GM12878 (cell line): ENCODE measurements at regions not wholly inside any gene's neighbourhood (a gene's known extent, or its start where the extent isn't known, plus 50 kb on each side); places are given as distances from the start of the nearest gene placed in this dataset.

Source experiments
- ATAC-seq: fragments of 200-7000 bp; cut with Tn5 transposase; 3 replicates; pipeline ENCODE4 v1.9.1; 2020; ENCODE audit warnings: mild to moderate bottlenecking, moderate library complexity
- BruUV-seq: library from RNA; stranded (reverse); fragments of 400-500 nt; replicated peaks from 2 replicates; lab custom pipeline; 2021; lab: Mats Ljungman, UMichigan
- CTCF ChIA-PET: fragments of 300-600 bp; sonication (Branson Sonifier 250); formaldehyde crosslinking; extraction: SDS; loops from one replicate; lab custom pipeline; 2021; ENCODE audit warnings: inconsistent platforms; lab: Yijun Ruan, JAX
- POLR2A ChIA-PET: fragments of 350-600 bp; formaldehyde crosslinking; extraction: SDS; loops from one replicate; lab custom pipeline; 2021; ENCODE audit warnings: inconsistent platforms; lab: Charles Lee
- RAD21 ChIA-PET: fragments of 300-600 bp; sonication (Branson Sonifier 250); formaldehyde crosslinking; loops from one replicate; lab custom pipeline; 2023; ENCODE audit warnings: antibody characterized with exemption; ENCODE audit not compliant: unreplicated experiment; lab: Charles Lee
- SMC1A ChIA-PET: fragments of 300-600 bp; sonication (Branson Sonifier 250); formaldehyde crosslinking; loops from one replicate; lab custom pipeline; 2023; ENCODE audit not compliant: unreplicated experiment, uncharacterized antibody; lab: Charles Lee
- DNase-seq: peaks from one replicate; pipeline ENCODE4 v3.0.0-alpha.2; 2011; ENCODE audit warnings: low read depth, low spot score
- FAIRE-seq: peaks from 3 replicates; lab custom pipeline; 2011; peaks lifted over from hg19 to GRCh38; lab: Jason Lieb, UNC
- H2AFZ ChIP-seq: 2 replicates; pipeline ENCODE4 v1.6.0; 2011; ENCODE audit warnings: low read depth, low read length, control low read depth; ENCODE audit not compliant: control insufficient read depth
- H3K27ac ChIP-seq: 2 replicates; pipeline ENCODE4 v1.5.1; 2011; ENCODE audit warnings: control low read depth; ENCODE audit not compliant: control insufficient read depth, insufficient read depth
- H3K27me3 ChIP-seq, 2 experiments: replicated peaks in 1 of 2; 2 replicates each; pipeline versions ENCODE4 v1.6.0 to v1.6.1; 2011; ENCODE audit warnings: low read length in 1 of 2; ENCODE audit not compliant: control insufficient read depth in 2 of 2, insufficient read depth in 2 of 2
- H3K36me3 ChIP-seq, 2 experiments: 2 replicates each; pipeline ENCODE4 v1.5.1; 2011; ENCODE audit warnings: low read length in 1 of 2; ENCODE audit not compliant: control insufficient read depth in 2 of 2, insufficient read depth in 2 of 2
- H3K4me1 ChIP-seq: 2 replicates; pipeline ENCODE4 v1.6.1; 2011; ENCODE audit warnings: mild to moderate bottlenecking, low read length, moderate library complexity, mixed read lengths; ENCODE audit not compliant: control insufficient read depth, insufficient read depth
- H3K4me2 ChIP-seq: 2 replicates; pipeline ENCODE4 v1.6.0; 2011; ENCODE audit warnings: control low read depth; ENCODE audit not compliant: control insufficient read depth, insufficient read depth
- H3K4me3 ChIP-seq: fragments of 200-600 bp; sonication (generic); 2 replicates; pipeline ENCODE4 v1.5.1; 2016
- H3K79me2 ChIP-seq: 2 replicates; pipeline ENCODE4 v1.6.0; 2011; ENCODE audit warnings: low read length; ENCODE audit not compliant: control insufficient read depth, insufficient read depth
- H3K9ac ChIP-seq: 2 replicates; pipeline ENCODE4 v1.8.0; 2011; ENCODE audit warnings: low read length, control low read depth, mixed read lengths; ENCODE audit not compliant: control insufficient read depth, insufficient read depth
- H3K9me3 ChIP-seq: replicated peaks from 3 replicates; pipeline ENCODE4 v1.5.1; 2011; ENCODE audit warnings: mild to moderate bottlenecking, low read length; ENCODE audit not compliant: control insufficient read depth, insufficient read depth
- H4K20me1 ChIP-seq: 2 replicates; pipeline ENCODE4 v1.6.0; 2011; ENCODE audit not compliant: control insufficient read depth, insufficient read depth
- CBX3 ChIP-seq: fragments of 200-600 bp; sonication (generic); IDR thresholded peaks from 2 replicates; pipeline ENCODE4 v1.6.1; 2016; ENCODE audit warnings: low read depth, borderline replicate concordance
- IKZF1 ChIP-seq: fragments of 450-650 bp; conservative IDR thresholded peaks from 2 replicates; pipeline ENCODE4 v1.6.1; 2017; ENCODE audit warnings: antibody characterized with exemption, mild to moderate bottlenecking
- IKZF2 ChIP-seq, 2 experiments: fragments of 450-650 bp; IDR thresholded peaks; 2 replicates each; pipeline ENCODE4 v1.6.1; 2017; ENCODE audit warnings: mild to moderate bottlenecking in 2 of 2, moderate library complexity in 2 of 2
- MYB ChIP-seq: fragments of 150-350 bp; IDR thresholded peaks from 2 replicates; pipeline ENCODE4 v1.6.1; 2014; ENCODE audit warnings: mild to moderate bottlenecking, low read depth, low read length, borderline replicate concordance
- STAT1 ChIP-seq: fragments of 450-650 bp; conservative IDR thresholded peaks from 2 replicates; pipeline ENCODE4 v1.6.1; 2014; ENCODE audit warnings: antibody characterized with exemption, mild to moderate bottlenecking
- ZNF622 ChIP-seq: fragments of 450-650 bp; IDR thresholded peaks from 2 replicates; pipeline ENCODE4 v1.6.1; 2017; ENCODE audit warnings: mild to moderate bottlenecking, inconsistent platforms
- WGBS: methylation state at CpG from one replicate; pipeline ENCODE4 v1.1.6; 2016; ENCODE audit warnings: low lambda C conversion rate; ENCODE audit not compliant: insufficient replicate concordance, insufficient coverage; ENCODE audit errors: missing lambda C conversion rate; 5-methylcytosine and 5-hydroxymethylcytosine counted together
- in situ Hi-C: fragments of 300-500 bp; cut with MboI; formaldehyde crosslinking; loops from 9 replicates; pipeline ENCODE4 v1.14.3; 2018; ENCODE audit warnings: mixed read lengths
- intact Hi-C: fragments of 100-400 bp; cut with micrococcal nuclease; formaldehyde crosslinking; loops from one replicate; pipeline ENCODE4 v1.14.2; 2022; ENCODE audit not compliant: unreplicated experiment
- TF ChIP-seq, protein P1 (sequence below): fragments of 450-650 bp; IDR thresholded peaks from 2 replicates; pipeline ENCODE4 v1.6.1; 2016; ENCODE audit warnings: mild to moderate bottlenecking
- TF ChIP-seq, protein P2 (sequence below): fragments of 450-650 bp; IDR thresholded peaks from 2 replicates; pipeline ENCODE4 v1.6.1; 2018; ENCODE audit warnings: borderline replicate concordance, mild to moderate bottlenecking; ENCODE audit not compliant: partially characterized antibody
- TF ChIP-seq, protein P3 (sequence below): fragments of 450-650 bp; formaldehyde crosslinking; IDR thresholded peaks from 2 replicates; pipeline ENCODE4 v1.4.0; 2022; ENCODE audit warnings: mild to moderate bottlenecking, moderate library complexity
- TF ChIP-seq, protein P4 (sequence below): fragments of 450-650 bp; IDR thresholded peaks from 2 replicates; pipeline ENCODE4 v1.6.1; 2017; ENCODE audit warnings: mild to moderate bottlenecking, low read depth, inconsistent platforms; ENCODE audit not compliant: poor library complexity, severe bottlenecking
- TF ChIP-seq, protein P5 (sequence below): fragments of 450-650 bp; IDR thresholded peaks from 2 replicates; pipeline ENCODE4 v1.6.1; 2017; ENCODE audit warnings: antibody characterized with exemption, mild to moderate bottlenecking, moderate library complexity

DNA sequence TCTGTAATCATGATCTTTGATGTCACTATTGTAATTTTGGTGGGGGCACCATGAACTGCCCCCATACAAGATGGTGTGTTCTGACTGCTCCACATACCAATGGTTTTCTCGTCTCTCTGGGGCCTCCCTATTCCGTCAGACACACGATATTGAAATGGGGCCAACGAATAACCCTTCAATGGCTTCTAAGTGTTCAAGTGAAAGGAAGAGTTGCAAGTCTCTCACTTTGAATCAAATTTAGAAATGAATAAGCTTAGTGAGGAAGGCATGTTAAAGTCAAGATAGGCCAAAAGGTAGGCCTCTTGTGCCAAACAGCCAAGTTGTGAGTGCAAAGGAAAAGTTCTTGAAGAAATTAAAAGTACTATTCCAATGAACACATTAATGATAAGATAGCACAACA, 205.4 kb downstream of the SPRY1 start:
- H2AFZ ChIP-seq: no peak overlapping the region
- no peak overlapping the region for H3K4me2 ChIP-seq
- intact Hi-C loops (no loop called here), in situ Hi-C loops (no loop called here)
- peaks cover 7% of the 10 kb centered on the region; the same call in 1 of the 2 replicates for H3K4me1 ChIP-seq
- H4K20me1 ChIP-seq: no peaks in the 10 kb centered on the region
- no TSS peak for BruUV-seq
- no peak for FAIRE-seq
- no peak overlapping the region for H3K27ac ChIP-seq
- SMC1A ChIA-PET: interaction anchor here (3.1 to 5.6 kb wide), 2 partner anchors 14 to 16 kb away, joined by 15 to 30 read pairs; no protein-coding TSS in a partner anchor
- no peak for ATAC-seq
- no peaks in the 10 kb centered on the region for H3K36me3 ChIP-seq
- no peaks in the 10 kb centered on the region for H3K79me2 ChIP-seq
- 75% methylated on average over 4 of the region's 4 CpGs for WGBS
- H3K9ac ChIP-seq: no peak overlapping the region
- H3K9me3 ChIP-seq: no peaks in the 10 kb centered on the region; the same call in 2 of the 3 replicates
- RAD21 ChIA-PET: interaction anchor here (2.4 kb wide), 1 partner anchor 47 kb away, joined by 15 read pairs; no protein-coding TSS in a partner anchor
- H3K4me3 ChIP-seq: no peak overlapping the region
- H3K27me3 ChIP-seq: no peaks in the 10 kb centered on the region
- CTCF ChIA-PET: interaction anchor here (1.0 kb wide), 1 partner anchor 37 kb away, joined by 3 read pairs; no protein-coding TSS in a partner anchor
- DNase-seq: no peak
- POLR2A ChIA-PET: interaction anchor here (0.6 kb wide), 1 partner anchor 53 kb away, joined by 5 read pairs; no protein-coding TSS in a partner anchor
- TF ChIP-seq, protein P1, sequence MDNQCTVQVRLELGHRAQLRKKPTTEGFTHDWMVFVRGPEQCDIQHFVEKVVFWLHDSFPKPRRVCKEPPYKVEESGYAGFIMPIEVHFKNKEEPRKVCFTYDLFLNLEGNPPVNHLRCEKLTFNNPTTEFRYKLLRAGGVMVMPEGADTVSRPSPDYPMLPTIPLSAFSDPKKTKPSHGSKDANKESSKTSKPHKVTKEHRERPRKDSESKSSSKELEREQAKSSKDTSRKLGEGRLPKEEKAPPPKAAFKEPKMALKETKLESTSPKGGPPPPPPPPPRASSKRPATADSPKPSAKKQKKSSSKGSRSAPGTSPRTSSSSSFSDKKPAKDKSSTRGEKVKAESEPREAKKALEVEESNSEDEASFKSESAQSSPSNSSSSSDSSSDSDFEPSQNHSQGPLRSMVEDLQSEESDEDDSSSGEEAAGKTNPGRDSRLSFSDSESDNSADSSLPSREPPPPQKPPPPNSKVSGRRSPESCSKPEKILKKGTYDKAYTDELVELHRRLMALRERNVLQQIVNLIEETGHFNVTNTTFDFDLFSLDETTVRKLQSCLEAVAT: no peak
- TF ChIP-seq IKZF1 (no peak), STAT1 (no peak), IKZF2 (IDR thresholded peaks at IDR 0.05) (no peak), ZNF622 (no peak), CBX3 (no peak), MYB (no peak)
- TF ChIP-seq, protein P2, sequence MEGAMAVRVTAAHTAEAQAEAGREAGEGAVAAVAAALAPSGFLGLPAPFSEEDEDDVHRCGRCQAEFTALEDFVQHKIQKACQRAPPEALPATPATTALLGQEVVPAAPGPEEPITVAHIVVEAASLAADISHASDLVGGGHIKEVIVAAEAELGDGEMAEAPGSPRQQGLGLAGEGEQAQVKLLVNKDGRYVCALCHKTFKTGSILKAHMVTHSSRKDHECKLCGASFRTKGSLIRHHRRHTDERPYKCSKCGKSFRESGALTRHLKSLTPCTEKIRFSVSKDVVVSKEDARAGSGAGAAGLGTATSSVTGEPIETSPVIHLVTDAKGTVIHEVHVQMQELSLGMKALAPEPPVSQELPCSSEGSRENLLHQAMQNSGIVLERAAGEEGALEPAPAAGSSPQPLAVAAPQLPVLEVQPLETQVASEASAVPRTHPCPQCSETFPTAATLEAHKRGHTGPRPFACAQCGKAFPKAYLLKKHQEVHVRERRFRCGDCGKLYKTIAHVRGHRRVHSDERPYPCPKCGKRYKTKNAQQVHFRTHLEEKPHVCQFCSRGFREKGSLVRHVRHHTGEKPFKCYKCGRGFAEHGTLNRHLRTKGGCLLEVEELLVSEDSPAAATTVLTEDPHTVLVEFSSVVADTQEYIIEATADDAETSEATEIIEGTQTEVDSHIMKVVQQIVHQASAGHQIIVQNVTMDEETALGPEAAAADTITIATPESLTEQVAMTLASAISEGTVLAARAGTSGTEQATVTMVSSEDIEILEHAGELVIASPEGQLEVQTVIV: no peak
- TF ChIP-seq, protein P3, sequence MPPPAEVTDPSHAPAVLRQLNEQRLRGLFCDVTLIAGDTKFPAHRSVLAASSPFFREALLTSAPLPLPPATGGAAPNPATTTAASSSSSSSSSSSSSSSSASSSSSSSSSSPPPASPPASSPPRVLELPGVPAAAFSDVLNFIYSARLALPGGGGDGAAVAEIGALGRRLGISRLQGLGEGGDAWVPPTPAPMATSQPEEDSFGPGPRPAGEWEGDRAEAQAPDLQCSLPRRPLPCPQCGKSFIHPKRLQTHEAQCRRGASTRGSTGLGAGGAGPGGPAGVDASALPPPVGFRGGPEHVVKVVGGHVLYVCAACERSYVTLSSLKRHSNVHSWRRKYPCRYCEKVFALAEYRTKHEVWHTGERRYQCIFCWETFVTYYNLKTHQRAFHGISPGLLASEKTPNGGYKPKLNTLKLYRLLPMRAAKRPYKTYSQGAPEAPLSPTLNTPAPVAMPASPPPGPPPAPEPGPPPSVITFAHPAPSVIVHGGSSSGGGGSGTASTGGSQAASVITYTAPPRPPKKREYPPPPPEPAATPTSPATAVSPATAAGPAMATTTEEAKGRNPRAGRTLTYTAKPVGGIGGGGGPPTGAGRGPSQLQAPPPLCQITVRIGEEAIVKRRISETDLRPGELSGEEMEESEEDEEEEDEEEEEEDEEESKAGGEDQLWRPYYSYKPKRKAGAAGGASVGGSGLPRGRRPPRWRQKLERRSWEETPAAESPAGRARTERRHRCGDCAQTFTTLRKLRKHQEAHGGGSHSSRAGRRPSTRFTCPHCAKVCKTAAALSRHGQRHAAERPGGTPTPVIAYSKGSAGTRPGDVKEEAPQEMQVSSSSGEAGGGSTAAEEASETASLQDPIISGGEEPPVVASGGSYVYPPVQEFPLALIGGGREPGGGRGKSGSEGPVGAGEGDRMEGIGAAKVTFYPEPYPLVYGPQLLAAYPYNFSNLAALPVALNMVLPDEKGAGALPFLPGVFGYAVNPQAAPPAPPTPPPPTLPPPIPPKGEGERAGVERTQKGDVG (CRISPR knock-in tag): no peak
- TF ChIP-seq, protein P4, sequence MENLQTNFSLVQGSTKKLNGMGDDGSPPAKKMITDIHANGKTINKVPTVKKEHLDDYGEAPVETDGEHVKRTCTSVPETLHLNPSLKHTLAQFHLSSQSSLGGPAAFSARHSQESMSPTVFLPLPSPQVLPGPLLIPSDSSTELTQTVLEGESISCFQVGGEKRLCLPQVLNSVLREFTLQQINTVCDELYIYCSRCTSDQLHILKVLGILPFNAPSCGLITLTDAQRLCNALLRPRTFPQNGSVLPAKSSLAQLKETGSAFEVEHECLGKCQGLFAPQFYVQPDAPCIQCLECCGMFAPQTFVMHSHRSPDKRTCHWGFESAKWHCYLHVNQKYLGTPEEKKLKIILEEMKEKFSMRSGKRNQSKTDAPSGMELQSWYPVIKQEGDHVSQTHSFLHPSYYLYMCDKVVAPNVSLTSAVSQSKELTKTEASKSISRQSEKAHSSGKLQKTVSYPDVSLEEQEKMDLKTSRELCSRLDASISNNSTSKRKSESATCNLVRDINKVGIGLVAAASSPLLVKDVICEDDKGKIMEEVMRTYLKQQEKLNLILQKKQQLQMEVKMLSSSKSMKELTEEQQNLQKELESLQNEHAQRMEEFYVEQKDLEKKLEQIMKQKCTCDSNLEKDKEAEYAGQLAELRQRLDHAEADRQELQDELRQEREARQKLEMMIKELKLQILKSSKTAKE: no peak
- TF ChIP-seq, protein P5, sequence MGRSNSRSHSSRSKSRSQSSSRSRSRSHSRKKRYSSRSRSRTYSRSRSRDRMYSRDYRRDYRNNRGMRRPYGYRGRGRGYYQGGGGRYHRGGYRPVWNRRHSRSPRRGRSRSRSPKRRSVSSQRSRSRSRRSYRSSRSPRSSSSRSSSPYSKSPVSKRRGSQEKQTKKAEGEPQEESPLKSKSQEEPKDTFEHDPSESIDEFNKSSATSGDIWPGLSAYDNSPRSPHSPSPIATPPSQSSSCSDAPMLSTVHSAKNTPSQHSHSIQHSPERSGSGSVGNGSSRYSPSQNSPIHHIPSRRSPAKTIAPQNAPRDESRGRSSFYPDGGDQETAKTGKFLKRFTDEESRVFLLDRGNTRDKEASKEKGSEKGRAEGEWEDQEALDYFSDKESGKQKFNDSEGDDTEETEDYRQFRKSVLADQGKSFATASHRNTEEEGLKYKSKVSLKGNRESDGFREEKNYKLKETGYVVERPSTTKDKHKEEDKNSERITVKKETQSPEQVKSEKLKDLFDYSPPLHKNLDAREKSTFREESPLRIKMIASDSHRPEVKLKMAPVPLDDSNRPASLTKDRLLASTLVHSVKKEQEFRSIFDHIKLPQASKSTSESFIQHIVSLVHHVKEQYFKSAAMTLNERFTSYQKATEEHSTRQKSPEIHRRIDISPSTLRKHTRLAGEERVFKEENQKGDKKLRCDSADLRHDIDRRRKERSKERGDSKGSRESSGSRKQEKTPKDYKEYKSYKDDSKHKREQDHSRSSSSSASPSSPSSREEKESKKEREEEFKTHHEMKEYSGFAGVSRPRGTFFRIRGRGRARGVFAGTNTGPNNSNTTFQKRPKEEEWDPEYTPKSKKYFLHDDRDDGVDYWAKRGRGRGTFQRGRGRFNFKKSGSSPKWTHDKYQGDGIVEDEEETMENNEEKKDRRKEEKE: no peak
